ENCODE measurements at regions not wholly inside any gene's neighbourhood (a gene's known extent, or its start where the extent isn't known, plus 50 kb on each side); places are given as distances from the start of the nearest gene placed in this dataset.

GRCh38 chr18:26745288-26746181, 120.0 kb downstream of the AQP4 start:
- no peak for DNase-seq

- no peak for DNase-seq
Measured at GRCh38 chr18:26741758-26742157, 123.7 kb downstream of the AQP4 start.

GRCh38 chr18:26741048-26741447, 124.5 kb downstream of the AQP4 start:
- no peak for DNase-seq

- DNase-seq = no peak
Measured at GRCh38 chr18:26740396-26740795, 125.1 kb downstream of the AQP4 start.

GRCh38 chr18:26738706-26739105, 126.8 kb downstream of the AQP4 start:
- DNase-seq = no peak

- no peak for DNase-seq
Measured at GRCh38 chr18:26736301-26736700, 129.2 kb downstream of the AQP4 start.

- DNase-seq = no peak
Measured at GRCh38 chr18:26734760-26735159, 130.7 kb downstream of the AQP4 start.

GRCh38 chr18:26729449-26729848, 136.1 kb downstream of the AQP4 start:
- no peak for DNase-seq

GRCh38 chr18:26729008-26729407, 136.5 kb downstream of the AQP4 start:
- no peak for DNase-seq

GRCh38 chr18:26723981-26724380, 141.5 kb downstream of the AQP4 start:
- no peak for DNase-seq

- no peak for DNase-seq
Measured at GRCh38 chr18:26722565-26722931, 143.0 kb downstream of the AQP4 start.

GRCh38 chr18:26721854-26722564, 143.5 kb downstream of the AQP4 start:
- no peak for DNase-seq

GRCh38 chr18:26719896-26720295, 145.6 kb downstream of the AQP4 start:
- DNase-seq = no peak

- no peak for DNase-seq
Measured at GRCh38 chr18:26717123-26717719, 148.3 kb downstream of the AQP4 start.

- no peak for DNase-seq
Measured at GRCh38 chr18:26714739-26715138, 150.8 kb downstream of the AQP4 start.

GRCh38 chr18:26711756-26712155, 153.8 kb downstream of the AQP4 start:
- no peak for DNase-seq

- no peak for DNase-seq
Measured at GRCh38 chr18:26710470-26711096, 154.9 kb downstream of the AQP4 start.

GRCh38 chr18:26709897-26710296, 155.6 kb downstream of the AQP4 start:
- DNase-seq = no peak

GRCh38 chr18:26708806-26709716, 156.4 kb downstream of the AQP4 start:
- DNase-seq = no peak

GRCh38 chr18:26706911-26707351, 158.6 kb downstream of the AQP4 start:
- DNase-seq = peak in 2 of 56 donors; percentile 3 to 10

- no peak for DNase-seq
Measured at GRCh38 chr18:26705757-26706156, 157.4 kb upstream of the KCTD1 start.

Data from amygdala (tissue), 56 donors.